COLO668 (cell line): ENCODE measurements at regions not wholly inside any gene's neighbourhood (a gene's known extent, or its start where the extent isn't known, plus 50 kb on each side); places are given as distances from the start of the nearest gene placed in this dataset.
"Not testable (repeated sequence)": the region's sequence is repeated elsewhere in the genome, so short reads cannot be mapped to it uniquely, and the experiment has no call there.

Experiments used
- DNase-seq: peaks from one replicate; lab custom pipeline; 2025; ENCODE audit not compliant: unreplicated experiment; lab: John Stamatoyannopoulos, UW

- DNase-seq: no peak
These were observed 1182.3 kb downstream of the CNTNAP5 start for GRCh38 chr2:125207431-125207830.

GRCh38 chr2:125216321-125216720 is 1191.2 kb downstream of the CNTNAP5 start:
- no peak for DNase-seq

- no peak for DNase-seq
These were observed 1199.1 kb downstream of the CNTNAP5 start for GRCh38 chr2:125224188-125224587.

- no peak for DNase-seq
These were observed 1199.7 kb downstream of the CNTNAP5 start for GRCh38 chr2:125224830-125225229.

GRCh38 chr2:125227843-125228392 is 1202.8 kb downstream of the CNTNAP5 start:
- DNase-seq: no peak

- no peak for DNase-seq
These were observed 1215.8 kb downstream of the CNTNAP5 start for GRCh38 chr2:125240870-125241269.

- no peak for DNase-seq
These were observed 1218.0 kb downstream of the CNTNAP5 start for GRCh38 chr2:125243074-125243473.

- no peak for DNase-seq
These were observed 1228.9 kb downstream of the CNTNAP5 start for GRCh38 chr2:125254010-125254409.

- no peak for DNase-seq
These were observed 1234.4 kb downstream of the CNTNAP5 start for GRCh38 chr2:125259451-125259850.

GRCh38 chr2:125260366-125260930 is 1235.4 kb downstream of the CNTNAP5 start:
- not testable (repeated sequence) for DNase-seq

- no peak for DNase-seq
These were observed 1239.4 kb downstream of the CNTNAP5 start for GRCh38 chr2:125264453-125264852.

GRCh38 chr2:125267683-125268082 is 1242.6 kb downstream of the CNTNAP5 start:
- no peak for DNase-seq

- no peak for DNase-seq
These were observed 1247.6 kb downstream of the CNTNAP5 start for GRCh38 chr2:125272651-125273050.

GRCh38 chr2:125274718-125275117 is 1249.6 kb downstream of the CNTNAP5 start:
- DNase-seq: no peak

- DNase-seq: no peak
These were observed 1255.2 kb downstream of the CNTNAP5 start for GRCh38 chr2:125280265-125280664.

GRCh38 chr2:125281242-125281641 is 1256.2 kb downstream of the CNTNAP5 start:
- no peak for DNase-seq

- no peak for DNase-seq
These were observed 1271.7 kb downstream of the CNTNAP5 start for GRCh38 chr2:125296742-125297141.

GRCh38 chr2:125310657-125311364 is 1285.7 kb downstream of the CNTNAP5 start:
- no peak for DNase-seq

GRCh38 chr2:125312342-125312741 is 1287.3 kb downstream of the CNTNAP5 start:
- no peak for DNase-seq

- peak; percentile 22 for DNase-seq
These were observed 1288.7 kb downstream of the CNTNAP5 start for GRCh38 chr2:125313806-125314205.

- DNase-seq: no peak
These were observed 1293.7 kb downstream of the CNTNAP5 start for GRCh38 chr2:125318740-125319139.

- no peak for DNase-seq
These were observed 1299.2 kb downstream of the CNTNAP5 start for GRCh38 chr2:125324273-125324672.

- no peak for DNase-seq
These were observed 1305.0 kb downstream of the CNTNAP5 start for GRCh38 chr2:125330133-125330532.
